Hepatocyte (in vitro differentiated cells): ENCODE measurements at regions not wholly inside any gene's neighbourhood (a gene's known extent, or its start where the extent isn't known, plus 50 kb on each side); places are given as distances from the start of the nearest gene placed in this dataset.
"Not testable (repeated sequence)": the region's sequence is repeated elsewhere in the genome, so short reads cannot be mapped to it uniquely, and the experiment has no call there.

Source experiments
- DNase-seq: peaks from one replicate; pipeline ENCODE4 v3.0.0-alpha.2; 2016; ENCODE audit warnings: low spot score
- H2AFZ ChIP-seq: fragments of 200-600 bp; sonication (generic); 2 replicates; pipeline ENCODE4 v1.6.0; 2016; ENCODE audit warnings: antibody characterized with exemption, mild to moderate bottlenecking
- H3K27ac ChIP-seq: fragments of 200-600 bp; sonication (generic); 2 replicates; pipeline ENCODE4 v1.5.1; 2016; ENCODE audit warnings: mild to moderate bottlenecking
- H3K27me3 ChIP-seq: fragments of 200-600 bp; sonication (generic); 2 replicates; pipeline ENCODE4 v1.6.1; 2016
- H3K36me3 ChIP-seq: fragments of 200-600 bp; sonication (generic); replicated peaks from 2 replicates; pipeline ENCODE4 v1.5.1; 2016; ENCODE audit warnings: low read depth; ENCODE audit not compliant: insufficient read depth
- H3K4me1 ChIP-seq: fragments of 200-600 bp; sonication (generic); 2 replicates; pipeline ENCODE4 v1.5.1; 2016; ENCODE audit warnings: mild to moderate bottlenecking, moderate library complexity; ENCODE audit not compliant: insufficient read depth
- H3K4me2 ChIP-seq: fragments of 200-600 bp; sonication (generic); 2 replicates; pipeline ENCODE4 v1.6.0; 2016
- H3K4me3 ChIP-seq: fragments of 200-600 bp; sonication (generic); 2 replicates; pipeline ENCODE4 v1.5.1; 2016; ENCODE audit warnings: mild to moderate bottlenecking
- H3K79me2 ChIP-seq: fragments of 200-600 bp; sonication (generic); 2 replicates; pipeline ENCODE4 v1.6.0; 2017; ENCODE audit warnings: mild to moderate bottlenecking
- H3K9me2 ChIP-seq: fragments of 200-600 bp; sonication (generic); replicated peaks from 2 replicates; pipeline ENCODE4 v1.6.0; 2017; ENCODE audit warnings: mild to moderate bottlenecking; ENCODE audit not compliant: insufficient read depth
- H3K9me3 ChIP-seq: fragments of 200-600 bp; sonication (generic); 2 replicates; pipeline ENCODE4 v1.5.1; 2016; ENCODE audit warnings: low read depth, mild to moderate bottlenecking
- H4K20me1 ChIP-seq: fragments of 200-600 bp; sonication (generic); 2 replicates; pipeline ENCODE4 v1.6.0; 2016; ENCODE audit warnings: mild to moderate bottlenecking; ENCODE audit not compliant: insufficient read depth, poor library complexity, severe bottlenecking
- EZH2 ChIP-seq: fragments of 200-600 bp; sonication (generic); IDR thresholded peaks from 2 replicates; pipeline ENCODE4 v1.6.1; 2016; ENCODE audit warnings: antibody characterized with exemption, mild to moderate bottlenecking, borderline replicate concordance
- EZH2phosphoT487 ChIP-seq: fragments of 200-600 bp; sonication (generic); IDR thresholded peaks from one replicate; pipeline ENCODE4 v1.6.1; 2018; ENCODE audit warnings: antibody characterized with exemption, mild to moderate bottlenecking, low read depth, moderate library complexity; ENCODE audit not compliant: unreplicated experiment, severe bottlenecking
- WGBS: methylation state at CpG from one replicate; pipeline ENCODE4 v1.1.6; 2016; ENCODE audit warnings: low lambda C conversion rate; ENCODE audit errors: missing lambda C conversion rate; 5-methylcytosine and 5-hydroxymethylcytosine counted together
- TF ChIP-seq, protein P1 (sequence below): fragments of 200-600 bp; sonication (generic); IDR thresholded peaks from 2 replicates; pipeline ENCODE4 v1.5.1; 2016; ENCODE audit warnings: antibody characterized with exemption, mild to moderate bottlenecking; ENCODE audit not compliant: poor library complexity

DNA sequence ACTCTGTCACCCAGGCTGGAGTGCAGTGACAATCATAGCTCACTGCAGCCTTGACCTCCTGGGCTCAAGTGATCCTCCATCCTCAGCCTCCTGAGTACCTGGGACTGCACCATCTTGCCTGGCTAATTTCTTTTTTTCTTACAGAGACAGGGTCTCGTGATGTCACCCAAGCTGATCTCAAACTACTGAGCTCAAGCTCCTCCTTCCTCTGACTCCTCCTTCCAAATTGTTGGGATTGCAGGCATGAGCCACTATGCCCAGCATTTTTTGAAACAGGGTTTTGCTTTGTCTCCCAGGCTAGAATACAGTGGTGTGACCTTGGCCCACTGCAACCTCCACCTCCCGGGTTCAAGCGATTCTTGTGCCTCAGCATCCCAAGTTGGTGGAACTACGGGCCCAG, 358.3 kb upstream of the MTNR1B start:
- no peaks in the 10 kb centered on the region for H3K79me2 ChIP-seq
- no peak overlapping the region for H3K4me3 ChIP-seq
- no peaks in the 10 kb centered on the region for H3K9me2 ChIP-seq
- H3K4me1 ChIP-seq = no peaks in the 10 kb centered on the region
- DNase-seq = no peak
- TF ChIP-seq EZH2 (no peak), EZH2phosphoT487 (no peak)
- TF ChIP-seq, protein P1, sequence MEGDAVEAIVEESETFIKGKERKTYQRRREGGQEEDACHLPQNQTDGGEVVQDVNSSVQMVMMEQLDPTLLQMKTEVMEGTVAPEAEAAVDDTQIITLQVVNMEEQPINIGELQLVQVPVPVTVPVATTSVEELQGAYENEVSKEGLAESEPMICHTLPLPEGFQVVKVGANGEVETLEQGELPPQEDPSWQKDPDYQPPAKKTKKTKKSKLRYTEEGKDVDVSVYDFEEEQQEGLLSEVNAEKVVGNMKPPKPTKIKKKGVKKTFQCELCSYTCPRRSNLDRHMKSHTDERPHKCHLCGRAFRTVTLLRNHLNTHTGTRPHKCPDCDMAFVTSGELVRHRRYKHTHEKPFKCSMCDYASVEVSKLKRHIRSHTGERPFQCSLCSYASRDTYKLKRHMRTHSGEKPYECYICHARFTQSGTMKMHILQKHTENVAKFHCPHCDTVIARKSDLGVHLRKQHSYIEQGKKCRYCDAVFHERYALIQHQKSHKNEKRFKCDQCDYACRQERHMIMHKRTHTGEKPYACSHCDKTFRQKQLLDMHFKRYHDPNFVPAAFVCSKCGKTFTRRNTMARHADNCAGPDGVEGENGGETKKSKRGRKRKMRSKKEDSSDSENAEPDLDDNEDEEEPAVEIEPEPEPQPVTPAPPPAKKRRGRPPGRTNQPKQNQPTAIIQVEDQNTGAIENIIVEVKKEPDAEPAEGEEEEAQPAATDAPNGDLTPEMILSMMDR = no peak
- H3K9me3 ChIP-seq = no peaks in the 10 kb centered on the region
- no peaks in the 10 kb centered on the region for H3K27me3 ChIP-seq
- no peaks in the 10 kb centered on the region for H3K36me3 ChIP-seq
- no peak overlapping the region for H2AFZ ChIP-seq
- WGBS = 96% methylated on average over 4 of the region's 4 CpGs
- no peak overlapping the region for H3K4me2 ChIP-seq
- no peaks in the 10 kb centered on the region for H4K20me1 ChIP-seq
- H3K27ac ChIP-seq = no peak overlapping the region

DNA sequence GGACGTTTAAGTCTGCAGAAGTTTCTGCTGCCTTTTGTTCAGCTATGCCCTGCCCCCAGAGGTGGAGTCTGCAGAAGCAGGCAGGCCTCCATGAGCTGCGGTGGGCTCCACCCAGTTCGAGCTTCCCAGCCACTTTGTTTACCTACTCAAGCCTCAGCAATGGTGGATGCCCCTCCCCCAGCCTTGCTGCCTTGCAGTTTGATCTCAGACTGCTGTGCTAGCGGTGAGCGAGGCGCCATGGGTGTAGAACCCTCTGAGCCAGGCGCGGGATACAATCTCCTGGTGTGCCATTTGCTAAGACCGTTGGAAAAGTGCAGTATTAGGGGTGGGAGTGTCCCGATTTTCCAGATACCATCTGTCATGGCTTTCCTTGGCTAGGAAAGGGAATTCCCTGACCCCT, 351.4 kb upstream of the MTNR1B start:
- not testable (repeated sequence) for DNase-seq, H3K9me2 ChIP-seq, H3K4me2 ChIP-seq, H3K4me1 ChIP-seq, H3K9me3 ChIP-seq, H3K4me3 ChIP-seq, H3K79me2 ChIP-seq, H3K27ac ChIP-seq, H4K20me1 ChIP-seq, H3K27me3 ChIP-seq, H2AFZ ChIP-seq, H3K36me3 ChIP-seq
- WGBS = 92% methylated on average over 10 of the region's 10 CpGs

DNA sequence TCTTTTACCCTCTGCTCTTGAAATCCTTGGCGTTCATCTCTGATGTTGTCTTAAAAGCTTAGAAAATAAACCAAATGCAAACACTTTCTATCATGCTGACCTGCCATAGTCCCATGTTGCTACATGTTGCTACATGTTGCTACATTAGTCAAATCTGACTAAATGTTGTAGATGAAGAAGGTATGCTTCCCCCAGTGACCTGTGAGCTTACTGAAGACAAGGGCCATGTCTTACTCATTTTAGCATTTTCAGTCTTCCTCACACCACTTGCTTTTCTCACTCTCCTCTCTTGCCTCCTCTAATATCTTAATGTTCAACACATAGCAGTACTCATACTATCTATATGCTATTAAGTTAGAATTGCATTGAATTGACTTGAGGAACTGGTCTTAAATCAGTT, 346.4 kb upstream of the MTNR1B start:
- TF ChIP-seq EZH2phosphoT487 = no peak
- TF ChIP-seq EZH2 = no peak
- TF ChIP-seq, protein P1 = no peak
- no peaks in the 10 kb centered on the region for H3K9me3 ChIP-seq
- H3K4me2 ChIP-seq = no peak overlapping the region
- 100% methylated on average over 1 of the region's 1 CpG for WGBS
- H3K27me3 ChIP-seq = no peaks in the 10 kb centered on the region
- H3K27ac ChIP-seq = no peak overlapping the region
- no peaks in the 10 kb centered on the region for H3K4me1 ChIP-seq
- H3K4me3 ChIP-seq = no peak overlapping the region
- no peaks in the 10 kb centered on the region for H4K20me1 ChIP-seq
- H3K9me2 ChIP-seq = no peaks in the 10 kb centered on the region
- no peaks in the 10 kb centered on the region for H3K79me2 ChIP-seq
- H2AFZ ChIP-seq = no peak overlapping the region
- no peaks in the 10 kb centered on the region for H3K36me3 ChIP-seq
- no peak for DNase-seq

DNA sequence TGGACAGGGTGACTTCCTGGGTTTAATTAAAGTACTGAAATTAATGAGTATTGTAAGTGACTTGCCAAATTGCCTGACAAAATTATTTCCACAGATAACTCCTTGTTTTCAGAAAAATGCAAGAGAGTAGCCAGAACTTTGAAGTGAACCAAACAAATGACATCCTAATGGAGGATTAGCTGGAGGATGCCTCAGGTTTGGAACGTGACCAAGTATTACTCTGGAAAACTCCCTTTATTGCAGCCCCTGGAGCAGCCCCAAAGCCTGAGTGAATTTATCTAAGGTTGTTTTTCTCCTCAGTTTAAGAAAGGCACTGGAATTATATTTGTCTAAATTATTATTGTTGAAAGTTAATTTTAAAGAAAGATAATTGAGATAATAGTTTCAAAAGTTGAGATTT, 343.6 kb upstream of the MTNR1B start:
- Histone ChIP-seq H3K9me2 (no peaks in the 10 kb centered on the region), H3K79me2 (no peaks in the 10 kb centered on the region), H3K27ac (no peak overlapping the region), H3K4me2 (no peak overlapping the region), H3K36me3 (no peaks in the 10 kb centered on the region), H3K9me3 (no peaks in the 10 kb centered on the region), H3K27me3 (no peaks in the 10 kb centered on the region), H3K4me3 (no peak overlapping the region), H4K20me1 (no peaks in the 10 kb centered on the region), H2AFZ (no peak overlapping the region), H3K4me1 (no peaks in the 10 kb centered on the region)
- DNase-seq = no peak
- 47% methylated on average over 1 of the region's 1 CpG for WGBS
- TF ChIP-seq EZH2phosphoT487 = no peak
- no peak for TF ChIP-seq EZH2
- TF ChIP-seq, protein P1 = no peak
